Panc1 (cell line): ENCODE measurements at regions not wholly inside any gene's neighbourhood (a gene's known extent, or its start where the extent isn't known, plus 50 kb on each side); places are given as distances from the start of the nearest gene placed in this dataset.

Source experiments
- ATAC-seq: fragments of 200-7000 bp; cut with Tn5 transposase; 2 replicates; pipeline ENCODE4 v1.9.1; 2020; ENCODE audit warnings: mild to moderate bottlenecking, moderate library complexity
- BruUV-seq: library from RNA; stranded (reverse); fragments of 400-500 nt; replicated peaks from 2 replicates; lab custom pipeline; 2021; lab: Mats Ljungman, UMichigan
- CTCF ChIA-PET: fragments of 300-600 bp; sonication (Branson Sonifier 250); formaldehyde crosslinking; loops from one replicate; lab custom pipeline; 2022; ENCODE audit warnings: antibody characterized with exemption; lab: Charles Lee
- POLR2A ChIA-PET: fragments of 300-600 bp; sonication (Branson Sonifier 250); formaldehyde crosslinking; loops from one replicate; lab custom pipeline; 2022; ENCODE audit warnings: antibody characterized with exemption; lab: Charles Lee
- DNase-seq: peaks from one replicate; pipeline ENCODE4 v3.0.0-alpha.2; 2010; ENCODE audit warnings: low read depth, low spot score
- H3K27ac ChIP-seq: 2 replicates; pipeline ENCODE4 v1.5.1; 2011; ENCODE audit warnings: mild to moderate bottlenecking, low read length, inconsistent platforms
- H3K27me3 ChIP-seq: fragments of 200-500 bp; sonication (Bioruptor generic); 2 replicates; pipeline ENCODE4 v1.6.0; 2014; ENCODE audit warnings: low read length, inconsistent platforms; ENCODE audit not compliant: control insufficient read depth, insufficient read depth
- H3K36me3 ChIP-seq: fragments of 200-500 bp; sonication (Bioruptor generic); 2 replicates; pipeline ENCODE4 v1.5.1; 2014; ENCODE audit warnings: inconsistent platforms, mild to moderate bottlenecking, low read length, moderate library complexity; ENCODE audit not compliant: control insufficient read depth, insufficient read depth
- H3K4me1 ChIP-seq: 2 replicates; pipeline ENCODE4 v1.5.1; 2011; ENCODE audit warnings: inconsistent platforms, mild to moderate bottlenecking, low read length, moderate library complexity; ENCODE audit not compliant: control insufficient read depth, insufficient read depth
- H3K4me3 ChIP-seq, 2 experiments: 2 replicates each; pipeline ENCODE4 v1.5.1; 2011 to 2012; ENCODE audit warnings: low read depth in 2 of 2, low read length in 2 of 2, mild to moderate bottlenecking in 2 of 2, inconsistent platforms in 1 of 2, moderate library complexity in 1 of 2
- H3K9me3 ChIP-seq: fragments of 200-500 bp; sonication (Bioruptor generic); 2 replicates; pipeline ENCODE4 v1.5.1; 2014; ENCODE audit warnings: low read depth, mild to moderate bottlenecking, inconsistent platforms, low read length, moderate library complexity; ENCODE audit not compliant: control insufficient read depth, insufficient read depth
- CTCF ChIP-seq: fragments of 450-650 bp; IDR thresholded peaks from 2 replicates; pipeline ENCODE4 v1.5.1; 2017; ENCODE audit warnings: mild to moderate bottlenecking
- POLR2AphosphoS5 ChIP-seq: IDR thresholded peaks from 2 replicates; pipeline ENCODE4 v1.6.1; 2012; ENCODE audit warnings: mild to moderate bottlenecking, low read depth, low read length, moderate library complexity
- REST ChIP-seq, 2 experiments: IDR thresholded peaks; 2 replicates each; pipeline ENCODE4 v1.6.1; 2011 to 2012; ENCODE audit warnings: low read depth in 2 of 2, control low read depth in 1 of 2, low read length in 1 of 2, mild to moderate bottlenecking in 1 of 2, moderate library complexity in 1 of 2; ENCODE audit not compliant: insufficient read depth in 1 of 2
- SIN3A ChIP-seq: IDR thresholded peaks from 2 replicates; pipeline ENCODE4 v1.6.1; 2012; ENCODE audit warnings: low read depth, mild to moderate bottlenecking, low read length, moderate library complexity, borderline replicate concordance; ENCODE audit not compliant: insufficient read depth
- TCF7L2 ChIP-seq: IDR thresholded peaks from 2 replicates; pipeline ENCODE4 v1.6.1; 2011; ENCODE audit warnings: mild to moderate bottlenecking, low read depth, low read length, inconsistent platforms
- in situ Hi-C: cut with HindIII; loops from 2 replicates; pipeline ENCODE4 v1.10.0; 2016; ENCODE audit warnings: low sequenced_read_pairs, low pct_unique_long_range_greater_than_20kb
- intact Hi-C: fragments of 100-400 bp; cut with micrococcal nuclease; formaldehyde crosslinking; loops from one replicate; pipeline ENCODE4 v1.10.0; 2022; ENCODE audit not compliant: unreplicated experiment

- TF ChIP-seq REST (IDR thresholded peaks at IDR 0.05; ENCODE audit: insufficient read depth in 1 of 2, low read depth in 2 of 2, low read length in 1 of 2) (no peak), TCF7L2 (no peak), CTCF (no peak), SIN3A (no peak), POLR2AphosphoS5 (no peak)
- Histone ChIP-seq H3K27me3 (no peaks in the 10 kb centered on the region), H3K27ac (no peak overlapping the region), H3K4me3 (no peak overlapping the region), H3K4me1 (no peaks in the 10 kb centered on the region), H3K9me3 (no peaks in the 10 kb centered on the region), H3K36me3 (no peaks in the 10 kb centered on the region)
- ChIA-PET POLR2A (no interaction called here), CTCF (no interaction called here)
- DNase-seq (no peak), ATAC-seq (no peak)
- no TSS peak for BruUV-seq
- in situ Hi-C loops, result no loop called here
- intact Hi-C loops, result no loop called here
Observed at GRCh38 chr1:239140968-239141367, 245.4 kb upstream of the CHRM3 start.

GRCh38 chr1:239139801-239140200, 246.6 kb upstream of the CHRM3 start:
- TF ChIP-seq CTCF (no peak), REST (IDR thresholded peaks at IDR 0.05; ENCODE audit: insufficient read depth in 1 of 2, low read depth in 2 of 2, low read length in 1 of 2) (no peak), POLR2AphosphoS5 (no peak), TCF7L2 (no peak), SIN3A (no peak)
- intact Hi-C loops, result no loop called here
- POLR2A ChIA-PET, result no interaction called here

More at GRCh38 chr1:239139801-239140200, 246.6 kb upstream of the CHRM3 start:
- no peaks in the 10 kb centered on the region for H3K27me3 ChIP-seq
- no peak overlapping the region for H3K27ac ChIP-seq
- CTCF ChIA-PET, result no interaction called here
- ATAC-seq (no peak), DNase-seq (no peak)
- no peaks in the 10 kb centered on the region for H3K4me1 ChIP-seq
- H3K9me3 ChIP-seq, result no peaks in the 10 kb centered on the region
- no peak overlapping the region for H3K4me3 ChIP-seq
- H3K36me3 ChIP-seq, result no peaks in the 10 kb centered on the region
- BruUV-seq, result no TSS peak
- in situ Hi-C loops, result no loop called here
